ENCODE measurements at regions not wholly inside any gene's neighbourhood (a gene's known extent, or its start where the extent isn't known, plus 50 kb on each side); places are given as distances from the start of the nearest gene placed in this dataset.

GRCh38 chr5:52657247-52657645 lies 130.5 kb upstream of the ITGA1 start:
- peak; percentile 33 for TF ChIP-seq CTCF (IDR thresholded peaks at IDR 0.05; ENCODE audit: low read length, missing control alignments)
- H3K4me3 ChIP-seq (replicated peaks; ENCODE audit: low read depth, low read length), result no peak overlapping the region
- peak; percentile 74 for DNase-seq (ENCODE audit: low read depth)

GRCh38 chr5:52658246-52658645 lies 129.5 kb upstream of the ITGA1 start:
- DNase-seq (ENCODE audit: low read depth), result no peak
- TF ChIP-seq CTCF (IDR thresholded peaks at IDR 0.05; ENCODE audit: low read length, missing control alignments), result no peak
- H3K4me3 ChIP-seq (replicated peaks; ENCODE audit: low read depth, low read length), result no peak overlapping the region

- H3K4me3 ChIP-seq (replicated peaks; ENCODE audit: low read depth, low read length), result no peak overlapping the region
- no peak for TF ChIP-seq CTCF (IDR thresholded peaks at IDR 0.05; ENCODE audit: low read length, missing control alignments)
- no peak for DNase-seq (ENCODE audit: low read depth)
Measured at GRCh38 chr5:52660621-52661020, 127.1 kb upstream of the ITGA1 start.

GRCh38 chr5:52661903-52662595 lies 125.7 kb upstream of the ITGA1 start:
- TF ChIP-seq CTCF (IDR thresholded peaks at IDR 0.05; ENCODE audit: low read length, missing control alignments), result no peak
- no peak for DNase-seq (ENCODE audit: low read depth)
- no peak overlapping the region for H3K4me3 ChIP-seq (replicated peaks; ENCODE audit: low read depth, low read length)

GRCh38 chr5:52665559-52665958 lies 122.2 kb upstream of the ITGA1 start:
- peak; percentile 29 for DNase-seq (ENCODE audit: low read depth)
- no peak overlapping the region for H3K4me3 ChIP-seq (replicated peaks; ENCODE audit: low read depth, low read length)
- TF ChIP-seq CTCF (IDR thresholded peaks at IDR 0.05; ENCODE audit: low read length, missing control alignments), result no peak

- no peak for DNase-seq (ENCODE audit: low read depth)
- no peak for TF ChIP-seq CTCF (IDR thresholded peaks at IDR 0.05; ENCODE audit: low read length, missing control alignments)
- H3K4me3 ChIP-seq (replicated peaks; ENCODE audit: low read depth, low read length), result no peak overlapping the region
Measured at GRCh38 chr5:52668139-52668538, 119.6 kb upstream of the ITGA1 start.

GRCh38 chr5:52668544-52669185 lies 119.1 kb upstream of the ITGA1 start:
- TF ChIP-seq CTCF (IDR thresholded peaks at IDR 0.05; ENCODE audit: low read length, missing control alignments), result no peak
- DNase-seq (ENCODE audit: low read depth), result no peak
- H3K4me3 ChIP-seq (replicated peaks; ENCODE audit: low read depth, low read length), result no peak overlapping the region
